ENCODE measurements at regions not wholly inside any gene's neighbourhood (a gene's known extent, or its start where the extent isn't known, plus 50 kb on each side); places are given as distances from the start of the nearest gene placed in this dataset.

DNA sequence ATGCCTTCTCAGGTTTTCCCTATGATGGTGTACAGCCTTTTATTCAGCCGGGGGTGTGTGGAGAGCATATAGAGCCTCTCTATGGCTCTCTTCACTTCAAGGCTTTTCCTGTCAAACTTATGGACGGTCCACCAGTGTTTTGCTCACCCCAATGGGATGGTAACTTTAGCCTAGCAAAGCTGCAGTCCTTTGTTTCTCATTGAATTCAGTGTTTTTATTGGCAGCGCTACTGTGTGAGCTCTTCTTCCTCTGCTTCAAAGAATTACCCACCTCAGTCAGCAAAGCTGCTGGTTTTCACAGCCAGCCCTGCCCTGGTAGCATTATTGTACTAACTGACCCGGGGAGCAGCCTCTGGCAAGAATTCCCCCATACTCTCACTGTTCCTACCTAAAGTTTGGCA, 145.3 kb upstream of the RRP15 start:
- ChIA-PET POLR2A (ENCODE audit: low non-redundant PET) (no interaction called here), CTCF (no interaction called here)
- H3K27ac ChIP-seq, result no peak overlapping the region
- no peak for TF ChIP-seq CTCF (conservative IDR thresholded peaks at IDR 0.05; ENCODE audit: low read depth)
- DNase-seq (ENCODE audit: low spot score), result no peak

DNA sequence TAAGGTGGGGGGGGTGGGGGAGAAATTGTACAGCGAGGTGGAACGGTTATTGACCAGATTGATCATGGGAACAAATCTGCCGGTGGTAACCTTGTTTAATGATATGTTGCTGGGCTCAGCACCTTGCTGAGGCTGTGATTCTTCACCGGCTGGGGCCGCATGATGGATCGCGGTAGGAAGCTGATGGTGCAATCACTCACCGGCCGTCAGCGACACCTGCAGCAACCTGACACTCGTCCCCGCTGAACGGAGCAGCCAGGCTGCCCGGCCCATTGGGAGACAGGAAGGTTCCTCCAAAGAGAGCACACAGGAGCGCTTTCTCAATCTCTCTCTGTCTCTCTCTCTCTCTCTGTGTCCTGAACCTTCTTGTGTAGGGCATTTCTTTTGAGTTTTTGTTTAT, 128.5 kb upstream of the RRP15 start:
- TF ChIP-seq CTCF (conservative IDR thresholded peaks at IDR 0.05; ENCODE audit: low read depth), result no peak
- no peak overlapping the region for H3K27ac ChIP-seq
- ChIA-PET POLR2A (ENCODE audit: low non-redundant PET) (no interaction called here), CTCF (interaction anchor here (0.5 kb wide), 1 partner anchor 35 kb away, joined by 3 read pairs; no protein-coding TSS in a partner anchor)
- peak; percentile 9 for DNase-seq (ENCODE audit: low spot score)

GRCh38 chr1:218163371-218163770, 121.7 kb upstream of the RRP15 start:
- no peak for TF ChIP-seq CTCF (conservative IDR thresholded peaks at IDR 0.05; ENCODE audit: low read depth)
- POLR2A ChIA-PET (ENCODE audit: low non-redundant PET), result no interaction called here
- H3K27ac ChIP-seq, result no peak overlapping the region
- no peak for DNase-seq (ENCODE audit: low spot score)
- CTCF ChIA-PET, result no interaction called here

- ChIA-PET POLR2A (ENCODE audit: low non-redundant PET) (no interaction called here), CTCF (interaction anchor here (0.6 kb wide), 1 partner anchor 455 kb away, joined by 3 read pairs; no protein-coding TSS in a partner anchor)
- TF ChIP-seq CTCF (conservative IDR thresholded peaks at IDR 0.05; ENCODE audit: low read depth), result no peak
- H3K27ac ChIP-seq, result no peak overlapping the region
- DNase-seq (ENCODE audit: low spot score), result no peak
Measured at GRCh38 chr1:218164111-218164929, 120.8 kb upstream of the RRP15 start.

DNA sequence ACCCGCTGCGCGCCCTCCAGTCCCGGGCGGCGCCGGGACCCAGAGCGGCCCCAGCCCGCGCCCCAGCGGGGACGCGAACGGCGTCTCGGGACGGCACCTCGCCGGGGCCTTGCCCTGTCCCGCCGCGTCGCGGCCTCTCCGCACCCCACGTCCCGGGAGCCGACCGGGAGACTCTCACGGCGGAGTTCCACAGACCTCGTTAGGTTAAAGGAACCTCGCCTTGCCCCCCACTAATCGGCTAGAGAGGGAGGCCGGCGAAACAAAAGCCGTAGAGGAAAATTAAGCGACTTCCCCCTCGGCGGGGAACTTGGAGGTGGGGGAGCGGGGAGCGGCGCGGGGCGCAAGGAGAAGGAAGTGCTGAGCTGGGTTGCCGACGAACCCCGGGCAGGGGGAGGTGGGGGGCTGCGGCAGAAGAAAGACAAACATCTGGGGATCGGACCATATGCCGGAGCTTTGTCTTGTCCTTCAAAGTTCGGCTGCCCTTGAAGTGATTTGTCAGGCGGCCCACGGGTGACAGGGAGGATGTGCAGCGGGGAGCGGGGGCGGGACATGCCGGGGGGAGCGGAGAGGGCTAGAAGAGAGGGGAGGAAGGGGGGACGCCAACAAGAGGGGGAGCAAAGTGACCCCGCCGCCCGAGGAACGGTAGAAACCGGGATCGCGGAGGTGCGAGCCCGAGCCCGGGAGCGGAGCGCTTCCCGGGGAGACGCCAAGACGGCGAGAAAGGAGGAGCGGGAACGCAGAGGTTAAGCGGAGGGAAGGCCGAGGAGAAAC, 120.0 kb upstream of the RRP15 start:
- H3K27ac ChIP-seq, result no peak overlapping the region
- no peak for TF ChIP-seq CTCF (conservative IDR thresholded peaks at IDR 0.05; ENCODE audit: low read depth)
- CTCF ChIA-PET, result interaction anchor here (0.7 kb wide), 2 partner anchors 911 to 1115 kb away, joined by 3 read pairs; no protein-coding TSS in a partner anchor
- DNase-seq (ENCODE audit: low spot score), result no peak
- POLR2A ChIA-PET (ENCODE audit: low non-redundant PET), result no interaction called here

GRCh38 chr1:218165701-218166114, 119.4 kb upstream of the RRP15 start:
- TF ChIP-seq CTCF (conservative IDR thresholded peaks at IDR 0.05; ENCODE audit: low read depth), result no peak
- H3K27ac ChIP-seq, result no peak overlapping the region
- POLR2A ChIA-PET (ENCODE audit: low non-redundant PET), result no interaction called here
- CTCF ChIA-PET, result interaction anchor here (0.7 kb wide), 2 partner anchors 912 to 1116 kb away, joined by 3 read pairs; no protein-coding TSS in a partner anchor
- DNase-seq (ENCODE audit: low spot score), result no peak
